Neural progenitor cell (in vitro differentiated cells): ENCODE measurements at regions not wholly inside any gene's neighbourhood (a gene's known extent, or its start where the extent isn't known, plus 50 kb on each side); places are given as distances from the start of the nearest gene placed in this dataset.

ENCODE experiments used
- DNase-seq: peaks from one replicate; pipeline ENCODE4 v3.0.0-alpha.2; 2016; ENCODE audit warnings: low spot score
- H2AFZ ChIP-seq: fragments of 200-600 bp; sonication (generic); replicated peaks from 2 replicates; pipeline ENCODE4 v1.6.1; 2016; ENCODE audit warnings: antibody characterized with exemption
- H3F3A ChIP-seq: fragments of 200-600 bp; sonication (generic); 2 replicates; pipeline ENCODE4 v1.6.1; 2016; ENCODE audit warnings: antibody characterized with exemption, low read depth
- H3K27ac ChIP-seq: fragments of 200-600 bp; sonication (generic); 2 replicates; pipeline ENCODE4 v1.5.1; 2016; ENCODE audit warnings: mild to moderate bottlenecking
- H3K27me3 ChIP-seq: fragments of 200-600 bp; sonication (generic); 2 replicates; pipeline ENCODE4 v1.6.1; 2016; ENCODE audit warnings: mild to moderate bottlenecking, moderate library complexity
- H3K36me3 ChIP-seq: fragments of 200-600 bp; sonication (generic); 2 replicates; pipeline ENCODE4 v1.5.1; 2016
- H3K4me1 ChIP-seq: fragments of 200-600 bp; sonication (generic); 2 replicates; pipeline ENCODE4 v1.6.1; 2016; ENCODE audit warnings: mixed run types
- H3K4me2 ChIP-seq: fragments of 200-600 bp; sonication (generic); 2 replicates; pipeline ENCODE4 v1.6.1; 2016
- H3K4me3 ChIP-seq: fragments of 200-600 bp; sonication (generic); 2 replicates; pipeline ENCODE4 v1.5.1; 2016
- H3K79me2 ChIP-seq: fragments of 200-600 bp; sonication (generic); 2 replicates; pipeline ENCODE4 v1.6.1; 2016; ENCODE audit warnings: low read depth
- H3K9ac ChIP-seq: fragments of 200-600 bp; sonication (generic); 2 replicates; pipeline ENCODE4 v1.6.1; 2016
- H3K9me3 ChIP-seq: fragments of 200-600 bp; sonication (generic); 2 replicates; pipeline ENCODE4 v1.5.1; 2016; ENCODE audit warnings: low read depth
- H4K20me1 ChIP-seq: fragments of 200-600 bp; sonication (generic); 2 replicates; pipeline ENCODE4 v1.6.1; 2016; ENCODE audit warnings: low read depth
- H3K27ac Mint-ChIP-seq: 3 replicates; pipeline ENCODE4 v1.8.0; 2021; ENCODE audit warnings: mixed read lengths
- H3K27me3 Mint-ChIP-seq: 2 replicates; pipeline ENCODE4 v1.8.0; 2022; ENCODE audit warnings: low read depth, mild to moderate bottlenecking, inconsistent platforms, moderate library complexity, mixed read lengths; ENCODE audit not compliant: insufficient read depth
- H3K36me3 Mint-ChIP-seq: 3 replicates; pipeline ENCODE4 v1.8.0; 2021; ENCODE audit warnings: mixed read lengths
- H3K4me1 Mint-ChIP-seq: 3 replicates; pipeline ENCODE4 v1.8.0; 2021; ENCODE audit warnings: mixed read lengths
- H3K4me3 Mint-ChIP-seq: 3 replicates; pipeline ENCODE4 v1.8.0; 2021; ENCODE audit warnings: mild to moderate bottlenecking, moderate library complexity, mixed read lengths
- H3K9me3 Mint-ChIP-seq: 3 replicates; pipeline ENCODE4 v1.8.0; 2020; ENCODE audit warnings: mixed read lengths
- EZH2 ChIP-seq: fragments of 200-600 bp; sonication (generic); IDR thresholded peaks from 2 replicates; pipeline ENCODE4 v1.6.1; 2017; ENCODE audit warnings: antibody characterized with exemption, mild to moderate bottlenecking, moderate library complexity
- EZH2phosphoT487 ChIP-seq: fragments of 200-600 bp; sonication (generic); IDR thresholded peaks from 2 replicates; pipeline ENCODE4 v1.6.1; 2017; ENCODE audit warnings: antibody characterized with exemption
- TF ChIP-seq, protein P1 (sequence below): fragments of 200-600 bp; sonication (generic); IDR thresholded peaks from 2 replicates; pipeline ENCODE4 v1.5.1; 2017; ENCODE audit warnings: antibody characterized with exemption, mild to moderate bottlenecking

DNA sequence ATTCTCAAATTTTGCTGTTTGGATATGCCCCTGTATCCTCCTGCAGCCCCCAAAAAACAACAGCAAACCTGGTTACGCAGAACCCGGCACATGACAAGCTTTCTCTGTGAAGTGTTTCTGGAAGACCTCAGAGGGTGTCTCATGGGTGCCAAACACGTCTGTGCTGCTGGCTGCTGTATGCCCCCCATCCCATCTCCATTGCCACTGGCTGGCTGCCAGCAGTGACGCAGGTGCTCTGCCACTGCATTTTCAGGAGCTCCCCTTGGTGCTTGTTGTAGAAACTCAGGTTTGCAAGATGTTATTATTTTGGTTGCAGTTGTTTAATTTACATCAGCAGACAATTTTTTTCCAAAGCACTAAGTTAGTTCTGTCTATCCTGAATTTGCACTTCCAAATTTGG lies 166.4 kb upstream of the FANCL start:
- Histone ChIP-seq H3K27ac (no peak overlapping the region), H3K79me2 (no peaks in the 10 kb centered on the region), H3K9me3 (no peaks in the 10 kb centered on the region), H3K4me1 (no peaks in the 10 kb centered on the region), H4K20me1 (no peaks in the 10 kb centered on the region), H2AFZ (no peak overlapping the region), H3K4me2 (no peak overlapping the region), H3K4me3 (no peak overlapping the region), H3K9ac (no peak overlapping the region), H3K36me3 (no peaks in the 10 kb centered on the region), H3F3A (no peaks in the 10 kb centered on the region), H3K27me3 (no peaks in the 10 kb centered on the region)
- no peaks in the 10 kb centered on the region for H3K4me1 Mint-ChIP-seq
- H3K9me3 Mint-ChIP-seq: no peaks in the 10 kb centered on the region
- no peak overlapping the region for H3K27ac Mint-ChIP-seq
- no peak overlapping the region for H3K4me3 Mint-ChIP-seq
- no peak for TF ChIP-seq EZH2phosphoT487
- TF ChIP-seq, protein P1, sequence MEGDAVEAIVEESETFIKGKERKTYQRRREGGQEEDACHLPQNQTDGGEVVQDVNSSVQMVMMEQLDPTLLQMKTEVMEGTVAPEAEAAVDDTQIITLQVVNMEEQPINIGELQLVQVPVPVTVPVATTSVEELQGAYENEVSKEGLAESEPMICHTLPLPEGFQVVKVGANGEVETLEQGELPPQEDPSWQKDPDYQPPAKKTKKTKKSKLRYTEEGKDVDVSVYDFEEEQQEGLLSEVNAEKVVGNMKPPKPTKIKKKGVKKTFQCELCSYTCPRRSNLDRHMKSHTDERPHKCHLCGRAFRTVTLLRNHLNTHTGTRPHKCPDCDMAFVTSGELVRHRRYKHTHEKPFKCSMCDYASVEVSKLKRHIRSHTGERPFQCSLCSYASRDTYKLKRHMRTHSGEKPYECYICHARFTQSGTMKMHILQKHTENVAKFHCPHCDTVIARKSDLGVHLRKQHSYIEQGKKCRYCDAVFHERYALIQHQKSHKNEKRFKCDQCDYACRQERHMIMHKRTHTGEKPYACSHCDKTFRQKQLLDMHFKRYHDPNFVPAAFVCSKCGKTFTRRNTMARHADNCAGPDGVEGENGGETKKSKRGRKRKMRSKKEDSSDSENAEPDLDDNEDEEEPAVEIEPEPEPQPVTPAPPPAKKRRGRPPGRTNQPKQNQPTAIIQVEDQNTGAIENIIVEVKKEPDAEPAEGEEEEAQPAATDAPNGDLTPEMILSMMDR: no peak
- TF ChIP-seq EZH2: no peak
- H3K36me3 Mint-ChIP-seq: no peaks in the 10 kb centered on the region
- H3K27me3 Mint-ChIP-seq: peaks cover 2% of the 10 kb centered on the region
- DNase-seq: no peak

GRCh38 chr2:58405341-58405740 lies 164.2 kb upstream of the FANCL start:
- no peaks in the 10 kb centered on the region for H3K9me3 ChIP-seq
- no peak overlapping the region for H3K4me3 ChIP-seq
- no peak for DNase-seq
- H3K9ac ChIP-seq: no peak overlapping the region
- no peak overlapping the region for H3K4me2 ChIP-seq
- Mint-ChIP-seq H3K27me3 (peaks cover 2% of the 10 kb centered on the region), H3K27ac (no peak overlapping the region), H3K9me3 (no peaks in the 10 kb centered on the region), H3K36me3 (no peaks in the 10 kb centered on the region), H3K4me1 (no peaks in the 10 kb centered on the region), H3K4me3 (no peak overlapping the region)
- H3K4me1 ChIP-seq: no peaks in the 10 kb centered on the region
- no peaks in the 10 kb centered on the region for H3F3A ChIP-seq
- H3K36me3 ChIP-seq: no peaks in the 10 kb centered on the region
- no peak overlapping the region for H2AFZ ChIP-seq
- no peaks in the 10 kb centered on the region for H3K27me3 ChIP-seq
- TF ChIP-seq, protein P1: no peak
- TF ChIP-seq EZH2phosphoT487: no peak
- no peak for TF ChIP-seq EZH2
- H3K27ac ChIP-seq: no peak overlapping the region
- H4K20me1 ChIP-seq: no peaks in the 10 kb centered on the region
- no peaks in the 10 kb centered on the region for H3K79me2 ChIP-seq

DNA sequence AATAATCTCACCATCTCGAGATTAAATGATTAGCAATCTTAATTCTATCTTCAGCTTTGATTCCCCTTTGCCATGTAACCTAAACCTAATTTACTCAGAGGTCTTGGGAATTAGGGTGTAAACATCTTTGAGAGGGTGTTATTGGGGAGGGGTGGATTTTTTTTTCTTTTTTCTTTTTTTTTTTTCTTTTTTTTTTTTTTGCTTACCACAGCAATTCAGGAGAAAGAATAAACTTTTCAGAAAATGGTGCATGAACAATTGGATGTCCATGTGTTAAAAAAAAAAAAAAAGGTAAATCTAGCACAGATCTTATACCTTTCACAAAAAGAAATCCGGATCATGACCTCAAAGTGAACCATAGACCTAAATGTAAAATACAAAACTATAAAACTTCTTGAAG lies 160.8 kb upstream of the FANCL start:
- no peak overlapping the region for H3K4me3 Mint-ChIP-seq
- no peak for DNase-seq
- no peaks in the 10 kb centered on the region for H4K20me1 ChIP-seq
- H3K27me3 ChIP-seq: no peaks in the 10 kb centered on the region
- no peak overlapping the region for H3K9ac ChIP-seq
- no peak overlapping the region for H3K4me3 ChIP-seq
- H3K4me2 ChIP-seq: no peak overlapping the region
- no peaks in the 10 kb centered on the region for H3K36me3 ChIP-seq
- H3K27me3 Mint-ChIP-seq: no peaks in the 10 kb centered on the region
- no peaks in the 10 kb centered on the region for H3K4me1 ChIP-seq
- H3K27ac ChIP-seq: no peak overlapping the region
- no peak overlapping the region for H2AFZ ChIP-seq
- H3K9me3 Mint-ChIP-seq: no peaks in the 10 kb centered on the region
- H3K79me2 ChIP-seq: no peaks in the 10 kb centered on the region
- H3K4me1 Mint-ChIP-seq: no peaks in the 10 kb centered on the region
- no peaks in the 10 kb centered on the region for H3K36me3 Mint-ChIP-seq
- H3K27ac Mint-ChIP-seq: no peak overlapping the region
- no peaks in the 10 kb centered on the region for H3K9me3 ChIP-seq
- H3F3A ChIP-seq: no peaks in the 10 kb centered on the region
- no peak for TF ChIP-seq EZH2
- TF ChIP-seq, protein P1: no peak

DNA sequence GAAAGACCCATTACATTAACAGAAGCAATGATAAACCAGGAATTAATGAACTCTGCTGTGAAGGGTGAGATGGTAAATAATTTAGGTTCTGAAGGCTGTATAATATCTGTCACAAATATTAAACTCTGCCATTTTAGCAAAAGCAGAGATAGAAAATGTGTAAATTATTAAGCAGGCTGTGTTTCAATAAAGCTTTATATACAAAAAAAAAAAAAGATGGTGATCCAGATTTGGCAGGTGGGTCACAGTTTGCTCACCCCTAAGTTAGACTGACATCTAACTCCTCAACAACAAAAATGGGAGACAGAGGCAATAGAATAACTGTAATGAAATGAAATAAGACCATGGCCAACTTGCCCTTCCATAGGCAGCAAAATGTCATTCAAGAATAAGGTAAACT lies 157.3 kb upstream of the FANCL start:
- H3K9me3 ChIP-seq: no peaks in the 10 kb centered on the region
- H3K9me3 Mint-ChIP-seq: no peaks in the 10 kb centered on the region
- no peaks in the 10 kb centered on the region for H3K4me1 Mint-ChIP-seq
- H2AFZ ChIP-seq: no peak overlapping the region
- no peak overlapping the region for H3K4me3 ChIP-seq
- H4K20me1 ChIP-seq: no peaks in the 10 kb centered on the region
- no peak overlapping the region for H3K4me3 Mint-ChIP-seq
- no peak overlapping the region for H3K4me2 ChIP-seq
- no peaks in the 10 kb centered on the region for H3K27me3 ChIP-seq
- no peaks in the 10 kb centered on the region for H3K36me3 ChIP-seq
- H3F3A ChIP-seq: no peaks in the 10 kb centered on the region
- no peak overlapping the region for H3K27ac Mint-ChIP-seq
- DNase-seq: no peak
- TF ChIP-seq EZH2: no peak
- TF ChIP-seq EZH2phosphoT487: no peak
- TF ChIP-seq, protein P1: no peak
- H3K9ac ChIP-seq: no peak overlapping the region
- no peaks in the 10 kb centered on the region for H3K27me3 Mint-ChIP-seq
- no peaks in the 10 kb centered on the region for H3K4me1 ChIP-seq
- H3K27ac ChIP-seq: no peak overlapping the region
- no peaks in the 10 kb centered on the region for H3K36me3 Mint-ChIP-seq
- no peaks in the 10 kb centered on the region for H3K79me2 ChIP-seq
